Endothelial cell of umbilical vein (primary cell): ENCODE measurements at regions not wholly inside any gene's neighbourhood (a gene's known extent, or its start where the extent isn't known, plus 50 kb on each side); places are given as distances from the start of the nearest gene placed in this dataset.

Source experiments
- BruUV-seq: library from RNA; stranded (reverse); fragments of 400-500 nt; replicated peaks from 2 replicates; lab custom pipeline; 2021; lab: Mats Ljungman, UMichigan
- CTCF ChIA-PET: fragments of 300-600, 350-600 bp; sonication (Branson Sonifier 250); formaldehyde crosslinking; loops from one replicate; lab custom pipeline; 2021; ENCODE audit warnings: antibody characterized with exemption, inconsistent platforms; lab: Charles Lee
- POLR2A ChIA-PET: fragments of 300-600, 350-600 bp; sonication (Branson Sonifier 250); formaldehyde crosslinking; loops from one replicate; lab custom pipeline; 2021; ENCODE audit warnings: antibody characterized with exemption, inconsistent platforms; lab: Charles Lee
- DNase-seq: peaks from one replicate; pipeline ENCODE4 v3.0.0-alpha.2; 2011; ENCODE audit warnings: low read depth, low spot score
- FAIRE-seq: peaks from 2 replicates; lab custom pipeline; 2011; peaks lifted over from hg19 to GRCh38; lab: Jason Lieb, UNC
- H2AFZ ChIP-seq: 2 replicates; pipeline ENCODE4 v1.6.0; 2012; ENCODE audit warnings: low read depth, low read length, control low read depth, inconsistent platforms
- H3K27ac ChIP-seq: 2 replicates; pipeline ENCODE4 v1.5.1; 2011; ENCODE audit warnings: low read depth, mild to moderate bottlenecking, control low read depth, low read length, moderate library complexity; ENCODE audit not compliant: insufficient read depth
- H3K27me3 ChIP-seq, 2 experiments: 2 replicates each; pipeline versions ENCODE4 v1.6.0 to v1.6.1; 2011; ENCODE audit warnings: low read length in 2 of 2, mixed read lengths in 1 of 2; ENCODE audit not compliant: control insufficient read depth in 2 of 2, insufficient read depth in 2 of 2
- H3K36me3 ChIP-seq, 2 experiments: 2 replicates in 1 of 2; 3 replicates in 1 of 2; pipeline ENCODE4 v1.5.1; 2011; ENCODE audit warnings: low read length in 2 of 2, mild to moderate bottlenecking in 1 of 2, moderate library complexity in 1 of 2; ENCODE audit not compliant: control insufficient read depth in 2 of 2, insufficient read depth in 2 of 2; ENCODE audit errors: extremely low read depth in 1 of 2
- H3K4me1 ChIP-seq: 3 replicates; pipeline ENCODE4 v1.5.1; 2011; ENCODE audit warnings: mild to moderate bottlenecking, low read length; ENCODE audit not compliant: control insufficient read depth, insufficient read depth; ENCODE audit errors: extremely low read depth
- H3K4me2 ChIP-seq: 2 replicates; pipeline ENCODE4 v1.6.1; 2011; ENCODE audit warnings: low read length, control low read depth, mixed read lengths; ENCODE audit not compliant: insufficient read depth
- H3K4me3 ChIP-seq, 3 experiments: fragments of 200-600 bp in 1 of 3; sonication (generic), shearing (Covaris generic) in 1 of 3; replicated peaks in 1 of 3; 2 replicates each; pipeline ENCODE4 v1.5.1; 2011 to 2016; ENCODE audit warnings: control low read depth in 3 of 3, low read length in 3 of 3, mild to moderate bottlenecking in 2 of 3, inconsistent platforms in 1 of 3, low read depth in 1 of 3, moderate library complexity in 1 of 3; ENCODE audit not compliant: insufficient read depth in 1 of 3
- H3K79me2 ChIP-seq: 2 replicates; pipeline ENCODE4 v1.6.0; 2012; ENCODE audit warnings: low read length, inconsistent platforms; ENCODE audit not compliant: control insufficient read depth, insufficient read depth
- H3K9ac ChIP-seq: replicated peaks from 2 replicates; pipeline ENCODE3; 2011; ENCODE audit warnings: low read length, control low read depth; ENCODE audit not compliant: insufficient read depth; ENCODE audit errors: extremely low read depth
- H3K9me1 ChIP-seq: replicated peaks from 3 replicates; pipeline ENCODE4 v1.6.0; 2011; ENCODE audit warnings: mild to moderate bottlenecking, low read length; ENCODE audit not compliant: control insufficient read depth, insufficient read depth; ENCODE audit errors: extremely low read depth
- H3K9me3 ChIP-seq: replicated peaks from 2 replicates; pipeline ENCODE4 v1.5.1; 2012; ENCODE audit warnings: low read length, inconsistent platforms; ENCODE audit not compliant: control insufficient read depth, insufficient read depth
- H4K20me1 ChIP-seq: replicated peaks from 2 replicates; pipeline ENCODE3; 2011; ENCODE audit warnings: mild to moderate bottlenecking, low read length; ENCODE audit not compliant: control insufficient read depth, insufficient read depth; ENCODE audit errors: extremely low read depth
- EZH2 ChIP-seq: IDR thresholded peaks from 2 replicates; pipeline ENCODE4 v1.6.1; 2012; ENCODE audit warnings: borderline replicate concordance, low read depth, mild to moderate bottlenecking, moderate library complexity, low read length, inconsistent platforms; ENCODE audit not compliant: severe bottlenecking
- FOS ChIP-seq: IDR thresholded peaks from 2 replicates; pipeline ENCODE4 v1.6.1; 2011; ENCODE audit warnings: mild to moderate bottlenecking, low read length, moderate library complexity, borderline replicate concordance; ENCODE audit not compliant: insufficient read depth
- GATA2 ChIP-seq: IDR thresholded peaks from 2 replicates; pipeline ENCODE4 v1.7.0; 2011; ENCODE audit warnings: low read depth, mild to moderate bottlenecking, moderate library complexity, mixed read lengths, low read length; ENCODE audit not compliant: insufficient read length, insufficient read depth
- JUN ChIP-seq: IDR thresholded peaks from 2 replicates; pipeline ENCODE4 v1.6.1; 2011; ENCODE audit warnings: borderline replicate concordance, low read depth; ENCODE audit not compliant: insufficient read length, insufficient read depth
- MYC ChIP-seq: IDR thresholded peaks from one replicate; pipeline ENCODE4 v1.6.1; 2011; ENCODE audit warnings: mild to moderate bottlenecking, low read depth, low read length
- POLR2A ChIP-seq: IDR thresholded peaks from 2 replicates; pipeline ENCODE4 v1.6.1; 2012; ENCODE audit warnings: low read depth, mild to moderate bottlenecking, control low read depth, low read length
- POLR2AphosphoS5 ChIP-seq: IDR thresholded peaks from 2 replicates; pipeline ENCODE4 v1.6.1; 2012; ENCODE audit warnings: low read depth, mild to moderate bottlenecking, control low read depth, low read length, moderate library complexity; ENCODE audit not compliant: insufficient read depth
- dilution Hi-C: fragments of 300-500 bp; cut with MboI; formaldehyde crosslinking; loops from one replicate; pipeline ENCODE4 v1.15.0; 2019; ENCODE audit warnings: low sequenced_read_pairs; ENCODE audit not compliant: extremely low pct_ligation_motif_present
- intact Hi-C: fragments of 100-400 bp; cut with micrococcal nuclease; formaldehyde crosslinking; loops from one replicate; pipeline ENCODE4 v1.10.0; 2022
- TF ChIP-seq, protein P1 (sequence below): IDR thresholded peaks from 2 replicates; pipeline ENCODE4 v1.6.1; 2011; ENCODE audit not compliant: insufficient read depth, insufficient read length
- TF ChIP-seq, protein P2 (sequence below), 2 donors: IDR thresholded peaks; 1 replicate in 1 of 2; 2 replicates in 1 of 2; pipeline ENCODE4 v1.5.1; 2011; ENCODE audit warnings: low read length in 2 of 2, mild to moderate bottlenecking in 2 of 2, moderate library complexity in 2 of 2, control low read depth in 1 of 2, inconsistent platforms in 1 of 2, low read depth in 1 of 2; ENCODE audit not compliant: insufficient read depth in 1 of 2; ENCODE audit errors: extremely low read depth in 1 of 2

DNA sequence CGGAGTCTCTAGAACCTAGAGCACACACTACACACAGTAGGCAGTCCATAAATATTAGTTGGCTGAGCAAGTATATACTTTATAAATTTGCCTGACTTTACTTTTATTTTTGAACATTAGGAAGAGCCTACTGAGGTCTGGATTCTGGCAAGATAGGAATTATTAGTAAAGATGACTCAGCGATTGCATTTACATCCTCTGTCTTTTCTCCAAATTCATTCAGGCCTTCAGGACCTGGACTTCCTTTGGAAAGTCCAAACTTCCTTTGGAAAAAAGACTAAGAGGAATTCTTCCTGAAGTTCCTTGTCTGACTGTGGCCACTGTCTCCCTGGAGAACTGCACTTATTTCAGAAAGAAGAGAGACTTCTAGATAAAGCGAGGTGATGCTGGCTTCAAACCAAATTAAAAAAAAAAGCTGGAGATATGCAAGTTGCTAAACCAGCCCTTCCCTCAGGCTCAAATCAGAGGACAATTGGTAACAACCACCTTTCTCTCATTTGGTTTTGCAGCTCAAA is 251.3 kb downstream of the GAS1 start:
- H3K4me1 ChIP-seq: no peaks in the 10 kb centered on the region
- BruUV-seq: no TSS peak
- no peaks in the 10 kb centered on the region for H3K9me1 ChIP-seq
- ChIA-PET POLR2A (no interaction called here), CTCF (no interaction called here)
- no peak overlapping the region for H3K4me3 ChIP-seq
- H3K9me3 ChIP-seq: no peaks in the 10 kb centered on the region
- TF ChIP-seq JUN (no peak), EZH2 (no peak), GATA2 (no peak), POLR2AphosphoS5 (no peak), MYC (no peak)
- TF ChIP-seq, protein P1, sequence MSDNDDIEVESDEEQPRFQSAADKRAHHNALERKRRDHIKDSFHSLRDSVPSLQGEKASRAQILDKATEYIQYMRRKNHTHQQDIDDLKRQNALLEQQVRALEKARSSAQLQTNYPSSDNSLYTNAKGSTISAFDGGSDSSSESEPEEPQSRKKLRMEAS: no peak
- H3K79me2 ChIP-seq: no peaks in the 10 kb centered on the region
- no peak overlapping the region for H3K9ac ChIP-seq
- no peak for FAIRE-seq
- no peaks in the 10 kb centered on the region for H4K20me1 ChIP-seq
- dilution Hi-C loops: no loop called here
- no peak overlapping the region for H3K27ac ChIP-seq
- no peaks in the 10 kb centered on the region for H3K36me3 ChIP-seq
- no peaks in the 10 kb centered on the region for H3K27me3 ChIP-seq
- H3K4me2 ChIP-seq: no peak overlapping the region
- intact Hi-C loops: no loop called here
- no peak overlapping the region for H2AFZ ChIP-seq
- DNase-seq: no peak

DNA sequence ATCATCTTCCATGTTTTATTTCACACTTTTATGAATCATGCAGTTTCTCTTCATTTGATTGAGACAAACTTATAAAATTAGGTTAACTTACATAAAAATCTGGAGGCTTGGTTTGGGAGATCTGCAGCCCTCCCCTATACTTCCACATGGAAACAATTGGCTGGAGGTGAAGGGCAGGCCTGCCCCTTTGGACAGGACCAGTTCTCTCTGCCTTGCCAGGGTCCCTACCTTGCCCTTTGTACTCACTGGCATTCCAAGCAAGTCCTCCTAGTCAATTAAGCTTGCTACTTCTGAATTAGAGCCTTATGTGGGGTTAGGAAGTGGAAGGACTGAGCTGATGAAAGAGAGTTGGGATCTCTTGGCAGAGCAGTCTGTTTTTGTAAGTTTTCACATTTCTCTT is 257.3 kb downstream of the GAS1 start:
- Histone ChIP-seq H3K27me3 (no peaks in the 10 kb centered on the region), H2AFZ (no peak overlapping the region), H3K9me1 (no peaks in the 10 kb centered on the region), H3K4me3 (no peak overlapping the region), H3K27ac (no peak overlapping the region), H3K4me2 (no peak overlapping the region), H3K36me3 (no peaks in the 10 kb centered on the region), H3K9me3 (no peaks in the 10 kb centered on the region), H3K9ac (no peak overlapping the region), H3K79me2 (no peaks in the 10 kb centered on the region), H4K20me1 (no peaks in the 10 kb centered on the region), H3K4me1 (no peaks in the 10 kb centered on the region)
- DNase-seq: no peak
- intact Hi-C loops: no loop called here
- FAIRE-seq: no peak
- dilution Hi-C loops: no loop called here
- CTCF ChIA-PET: interaction anchor here (0.6 kb wide), 1 partner anchor 435 kb away, joined by 4 read pairs; no protein-coding TSS in a partner anchor
- TF ChIP-seq POLR2AphosphoS5: no peak
- TF ChIP-seq EZH2: no peak
- TF ChIP-seq, protein P1: no peak
- TF ChIP-seq GATA2: no peak
- no peak for TF ChIP-seq MYC
- TF ChIP-seq POLR2A: no peak
- no peak for TF ChIP-seq JUN
- TF ChIP-seq FOS: no peak
- TF ChIP-seq, protein P2, sequence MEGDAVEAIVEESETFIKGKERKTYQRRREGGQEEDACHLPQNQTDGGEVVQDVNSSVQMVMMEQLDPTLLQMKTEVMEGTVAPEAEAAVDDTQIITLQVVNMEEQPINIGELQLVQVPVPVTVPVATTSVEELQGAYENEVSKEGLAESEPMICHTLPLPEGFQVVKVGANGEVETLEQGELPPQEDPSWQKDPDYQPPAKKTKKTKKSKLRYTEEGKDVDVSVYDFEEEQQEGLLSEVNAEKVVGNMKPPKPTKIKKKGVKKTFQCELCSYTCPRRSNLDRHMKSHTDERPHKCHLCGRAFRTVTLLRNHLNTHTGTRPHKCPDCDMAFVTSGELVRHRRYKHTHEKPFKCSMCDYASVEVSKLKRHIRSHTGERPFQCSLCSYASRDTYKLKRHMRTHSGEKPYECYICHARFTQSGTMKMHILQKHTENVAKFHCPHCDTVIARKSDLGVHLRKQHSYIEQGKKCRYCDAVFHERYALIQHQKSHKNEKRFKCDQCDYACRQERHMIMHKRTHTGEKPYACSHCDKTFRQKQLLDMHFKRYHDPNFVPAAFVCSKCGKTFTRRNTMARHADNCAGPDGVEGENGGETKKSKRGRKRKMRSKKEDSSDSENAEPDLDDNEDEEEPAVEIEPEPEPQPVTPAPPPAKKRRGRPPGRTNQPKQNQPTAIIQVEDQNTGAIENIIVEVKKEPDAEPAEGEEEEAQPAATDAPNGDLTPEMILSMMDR (IDR thresholded peaks at IDR 0.05; ENCODE audit: extremely low read depth in 1 of 2, insufficient read depth in 1 of 2, low read depth in 1 of 2, low read length in 2 of 2): no peak
- POLR2A ChIA-PET: no interaction called here
- no TSS peak for BruUV-seq
